ENCODE measurements at regions not wholly inside any gene's neighbourhood (a gene's known extent, or its start where the extent isn't known, plus 50 kb on each side); places are given as distances from the start of the nearest gene placed in this dataset.

- no peak for TF ChIP-seq SP1 (IDR thresholded peaks at IDR 0.05)
- no peak for TF ChIP-seq LEF1 (IDR thresholded peaks at IDR 0.05; ENCODE audit: borderline replicate concordance)
- TF ChIP-seq NFRKB (IDR thresholded peaks at IDR 0.05) = no peak
Measured at GRCh38 chrX:117653396-117653795, 463.2 kb downstream of the KLHL13 start.

All from HEK293T (cell line).